GM19023 (cell line): ENCODE measurements at regions not wholly inside any gene's neighbourhood (a gene's known extent, or its start where the extent isn't known, plus 50 kb on each side); places are given as distances from the start of the nearest gene placed in this dataset.
"Not testable (repeated sequence)": the region's sequence is repeated elsewhere in the genome, so short reads cannot be mapped to it uniquely, and the experiment has no call there.

Experiments used
- ATAC-seq: cut with Tn5 transposase; IDR thresholded peaks from one replicate; pipeline ENCODE4 v1.9.1; 2021; ENCODE audit warnings: mild to moderate bottlenecking, moderate library complexity; ENCODE audit not compliant: unreplicated experiment

DNA sequence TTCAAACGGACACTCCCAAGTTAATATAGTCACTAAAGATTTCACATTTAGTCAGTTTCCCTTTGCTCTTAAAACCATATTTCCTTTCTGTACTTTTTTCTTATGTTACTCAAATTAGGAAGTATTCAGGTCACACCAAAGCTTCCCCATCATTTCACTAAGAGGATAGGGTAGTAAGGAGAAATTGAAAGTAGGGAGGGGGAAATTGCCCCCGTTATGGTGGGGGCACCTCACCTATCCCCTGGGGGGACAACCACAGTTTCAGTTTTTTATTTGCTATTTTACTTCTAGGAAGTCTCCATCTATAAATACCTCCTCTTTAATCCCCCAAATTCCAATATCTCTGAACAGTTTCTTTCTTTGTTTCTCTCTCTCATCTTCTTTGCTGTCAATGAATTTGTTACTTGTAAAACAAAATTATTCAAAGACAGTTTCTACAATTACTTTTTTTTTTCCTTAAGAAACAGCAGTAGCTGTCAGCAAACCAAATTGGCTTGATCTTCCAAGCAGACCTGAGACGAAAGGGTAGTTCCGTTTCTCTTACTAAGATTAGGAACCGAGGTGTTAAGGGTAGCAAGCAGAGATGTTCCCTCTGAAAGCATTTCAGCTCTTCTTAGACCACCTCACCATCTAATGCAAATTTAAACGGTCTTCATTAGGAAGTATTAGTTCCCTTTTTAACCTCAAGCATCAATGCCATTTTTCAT lies 160.2 kb upstream of the KLF3 start:
- peak; percentile 79 for ATAC-seq

- no peak for ATAC-seq
Measured at GRCh38 chr4:38504396-38504715, 159.6 kb upstream of the KLF3 start.

GRCh38 chr4:38509551-38509950 lies 154.4 kb upstream of the KLF3 start:
- no peak for ATAC-seq

DNA sequence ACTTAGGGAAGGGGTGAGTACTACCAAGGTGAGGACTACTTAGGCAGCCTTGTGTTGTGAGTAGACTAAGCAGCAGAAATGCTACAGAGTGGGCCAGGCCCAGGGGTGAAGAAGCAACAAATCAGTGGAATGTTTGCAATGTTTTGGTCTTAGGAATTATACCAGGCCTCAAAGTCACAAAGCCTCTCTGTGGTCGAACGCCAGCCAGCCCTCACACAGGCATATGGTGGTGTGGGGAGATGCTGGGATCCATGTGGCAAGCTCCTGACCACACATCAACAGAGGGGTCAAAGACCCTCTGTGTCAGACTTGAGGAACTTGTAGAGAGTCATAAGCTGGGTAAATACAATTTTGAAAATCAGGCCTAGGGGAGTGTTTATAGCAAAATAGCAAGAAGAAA lies 153.8 kb upstream of the KLF3 start:
- ATAC-seq, result no peak

DNA sequence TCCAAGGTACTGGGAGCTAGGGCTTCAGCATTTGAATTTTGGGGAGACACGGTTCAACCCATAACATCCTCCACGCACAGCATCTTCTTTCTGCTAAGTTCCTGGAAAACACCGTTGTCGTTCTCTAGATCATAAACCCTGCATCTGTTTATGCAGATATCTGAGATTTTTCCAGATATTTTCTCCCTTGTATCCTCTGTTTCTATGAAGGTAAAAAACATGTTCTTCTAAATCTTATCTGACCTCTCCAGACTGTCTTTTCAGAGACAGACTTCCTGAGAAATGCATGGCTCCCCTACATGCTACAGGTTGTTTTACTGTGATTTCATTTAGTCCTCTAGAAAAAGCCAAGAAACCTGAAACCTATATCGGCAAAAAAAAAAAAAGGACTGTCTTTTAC lies 152.3 kb upstream of the KLF3 start:
- no peak for ATAC-seq

DNA sequence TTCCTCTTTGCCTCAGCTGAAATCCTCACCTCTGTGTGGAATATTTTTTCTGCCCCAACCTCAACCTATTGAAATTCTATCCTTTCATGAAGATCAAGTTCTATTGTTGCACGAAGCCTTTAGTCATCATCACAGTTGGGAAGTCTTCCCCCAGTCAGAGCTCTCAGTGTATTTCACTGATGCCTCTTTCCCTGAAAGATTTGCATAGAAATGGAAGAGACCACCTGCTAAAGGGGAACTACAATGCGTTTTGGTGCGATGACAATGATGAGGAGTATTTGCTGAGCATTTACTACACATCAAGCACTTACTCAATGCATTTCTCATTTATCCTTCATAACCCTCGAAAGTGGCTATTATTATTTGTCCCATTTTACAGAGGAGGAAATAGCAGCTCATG lies 151.2 kb upstream of the KLF3 start:
- no peak for ATAC-seq

GRCh38 chr4:38514465-38515146 lies 149.4 kb upstream of the KLF3 start:
- ATAC-seq, result no peak

GRCh38 chr4:38516190-38516589 lies 147.8 kb upstream of the KLF3 start:
- no peak for ATAC-seq

DNA sequence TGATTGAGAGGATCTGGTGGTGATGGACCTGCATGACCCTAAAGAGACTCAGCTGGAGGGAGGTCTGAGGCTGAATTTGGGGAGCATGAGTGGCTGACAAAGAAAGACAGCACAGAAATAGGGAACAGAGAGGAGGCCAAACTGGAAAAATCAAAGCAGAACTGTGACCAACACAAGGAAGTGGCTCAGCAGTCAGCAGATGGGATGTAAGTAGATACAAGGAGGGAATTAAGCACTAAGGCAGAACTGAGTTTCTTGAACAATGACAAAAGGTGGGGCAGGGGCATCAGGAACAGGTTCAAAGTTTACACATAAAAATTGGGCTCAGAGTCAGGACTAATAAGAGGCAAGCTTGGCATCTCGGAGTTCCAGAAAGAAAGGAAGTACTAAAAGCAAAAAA lies 144.3 kb upstream of the KLF3 start:
- ATAC-seq, result no peak

DNA sequence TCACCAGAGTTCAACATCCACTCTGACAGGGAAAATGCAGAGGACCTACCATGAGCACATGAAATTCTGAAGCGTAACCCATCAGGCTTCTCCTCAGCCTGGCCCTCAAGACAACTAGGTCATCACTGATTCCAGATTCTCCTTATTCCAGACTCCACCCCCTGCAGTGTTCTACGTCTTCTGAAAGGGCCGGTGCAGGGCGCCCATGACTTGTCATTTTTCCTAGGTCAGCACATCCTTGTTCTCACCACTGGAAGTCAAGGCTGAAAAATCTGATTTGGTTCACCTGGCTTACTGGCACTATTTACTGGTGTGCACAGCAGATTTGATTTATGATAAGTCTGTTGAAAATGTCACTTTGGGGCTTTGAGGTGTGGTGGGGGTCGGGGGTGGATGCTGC lies 140.9 kb upstream of the KLF3 start:
- no peak for ATAC-seq

- ATAC-seq, result peak; percentile 95
Measured at GRCh38 chr4:38523524-38524448, 140.2 kb upstream of the KLF3 start.

DNA sequence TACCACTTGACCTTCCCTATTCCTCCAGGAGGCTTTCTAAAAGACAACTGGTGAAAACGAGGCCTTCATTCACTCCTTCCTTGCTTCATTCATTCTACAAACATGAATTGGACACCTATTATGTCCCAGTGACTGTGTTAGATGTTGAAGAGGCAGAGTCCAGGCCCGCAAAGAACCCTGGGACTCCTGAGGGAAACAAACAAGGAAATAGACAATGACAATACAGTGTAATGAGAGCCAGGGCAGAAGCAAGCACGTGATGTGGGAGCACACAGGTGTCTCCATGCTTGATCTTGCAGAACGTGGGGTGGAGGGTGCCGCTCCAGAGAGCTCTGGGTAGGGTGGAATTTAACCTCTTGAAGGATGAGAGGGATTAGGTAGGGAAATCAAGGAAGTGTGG lies 137.6 kb upstream of the KLF3 start:
- no peak for ATAC-seq

GRCh38 chr4:38529189-38530115 lies 134.5 kb upstream of the KLF3 start:
- ATAC-seq, result peak; percentile 72

GRCh38 chr4:38530486-38530885 lies 133.5 kb upstream of the KLF3 start:
- no peak for ATAC-seq

GRCh38 chr4:38531141-38531727 lies 132.8 kb upstream of the KLF3 start:
- ATAC-seq, result no peak

DNA sequence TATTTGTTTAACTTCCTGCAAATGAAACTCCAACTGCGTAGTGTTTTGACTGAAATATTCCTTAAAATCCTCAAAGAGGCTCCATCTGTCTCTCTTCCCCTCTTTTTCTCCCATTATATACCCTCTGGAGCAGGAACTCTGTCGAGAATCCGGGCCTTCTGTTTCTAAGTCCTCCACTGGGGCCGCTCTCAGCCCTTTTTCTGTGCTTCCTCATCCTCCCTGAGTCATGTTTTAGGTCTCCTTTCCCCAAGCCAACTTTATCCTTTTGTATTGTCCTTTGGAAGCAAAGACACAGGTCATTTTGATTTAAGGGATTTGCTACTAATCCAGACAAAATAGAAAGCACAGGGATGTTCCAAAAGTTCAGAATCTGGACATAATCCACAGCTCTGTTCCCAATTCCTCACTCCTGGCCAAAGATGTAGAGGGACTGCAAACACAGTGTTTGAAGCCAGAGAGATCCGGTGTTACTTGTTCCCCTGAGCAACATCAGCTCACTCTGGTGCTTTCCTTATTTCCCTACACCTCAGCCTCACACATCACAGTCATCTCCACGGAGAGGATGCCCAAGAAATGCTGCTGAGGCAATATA lies 131.0 kb upstream of the KLF3 start:
- no peak for ATAC-seq

- ATAC-seq, result no peak
Measured at GRCh38 chr4:38534344-38535045, 129.5 kb upstream of the KLF3 start.

- not testable (repeated sequence) for ATAC-seq
Measured at GRCh38 chr4:38535071-38535470, 128.9 kb upstream of the KLF3 start.

DNA sequence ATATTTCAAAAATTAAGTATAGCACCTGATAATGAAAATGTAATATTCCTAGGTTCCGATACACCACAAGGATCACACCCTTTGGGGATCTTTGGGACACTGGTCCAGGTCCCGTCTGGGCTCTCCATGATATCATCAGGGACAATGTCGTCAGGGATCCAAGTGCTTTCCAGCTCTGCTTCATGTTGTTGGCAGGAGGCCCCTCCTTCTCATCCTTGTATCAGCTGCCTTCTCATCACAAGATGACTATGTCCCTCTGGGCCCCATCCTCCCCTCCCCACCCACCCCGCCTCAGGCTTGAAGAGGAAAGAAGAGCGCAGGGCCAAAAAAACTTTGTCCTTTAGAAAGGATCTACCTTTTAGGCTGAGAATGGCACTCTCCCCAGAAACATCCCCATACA lies 128.3 kb upstream of the KLF3 start:
- ATAC-seq, result no peak
